Neural cell (in vitro differentiated cells): ENCODE measurements at regions not wholly inside any gene's neighbourhood (a gene's known extent, or its start where the extent isn't known, plus 50 kb on each side); places are given as distances from the start of the nearest gene placed in this dataset.
"Not testable (repeated sequence)": the region's sequence is repeated elsewhere in the genome, so short reads cannot be mapped to it uniquely, and the experiment has no call there.

Experiments
- H2AFZ ChIP-seq: fragments of 200-600, 300-800 bp; sonication (generic), shearing (Covaris generic); 2 replicates; pipeline ENCODE4 v1.6.0; 2014; ENCODE audit warnings: low read depth, mild to moderate bottlenecking, antibody characterized with exemption, low read length, moderate library complexity
- H3F3A ChIP-seq: fragments of 200-600 bp; shearing (Covaris generic); 2 replicates; pipeline ENCODE4 v1.6.1; 2016; ENCODE audit warnings: mild to moderate bottlenecking, moderate library complexity, mixed read lengths, antibody characterized with exemption, low read length; ENCODE audit not compliant: insufficient read depth, poor library complexity, severe bottlenecking
- H3K27ac ChIP-seq: fragments of 200-600, 300-800 bp; sonication (generic), shearing (Covaris generic); 2 replicates; pipeline ENCODE4 v1.5.1; 2014; ENCODE audit warnings: mild to moderate bottlenecking, low read length, moderate library complexity
- H3K27me3 ChIP-seq: fragments of 300-800, 200-600 bp; sonication (generic), shearing (Covaris generic); 2 replicates; pipeline ENCODE4 v1.6.0; 2014; ENCODE audit warnings: mild to moderate bottlenecking, low read depth, low read length, moderate library complexity; ENCODE audit not compliant: insufficient read depth
- H3K36me3 ChIP-seq: fragments of 300-800, 200-600 bp; sonication (generic), shearing (Covaris generic); 2 replicates; pipeline ENCODE4 v1.5.1; 2014; ENCODE audit warnings: mild to moderate bottlenecking, antibody characterized with exemption, low read length, moderate library complexity; ENCODE audit not compliant: insufficient read depth
- H3K4me2 ChIP-seq: fragments of 300-800, 200-600 bp; sonication (generic), shearing (Covaris generic); 2 replicates; pipeline ENCODE4 v1.6.0; 2014; ENCODE audit warnings: mild to moderate bottlenecking, low read length
- H3K4me3 ChIP-seq: fragments of 300-800, 200-600 bp; sonication (generic), shearing (Covaris generic); 2 replicates; pipeline ENCODE4 v1.5.1; 2014; ENCODE audit warnings: mild to moderate bottlenecking, low read length, moderate library complexity
- H3K79me2 ChIP-seq: fragments of 200-600 bp; shearing (Covaris generic); replicated peaks from 2 replicates; pipeline ENCODE4 v1.6.0; 2014; ENCODE audit warnings: mild to moderate bottlenecking, low read length, moderate library complexity; ENCODE audit not compliant: insufficient read depth
- H3K9ac ChIP-seq: fragments of 300-800, 200-600 bp; sonication (generic), shearing (Covaris generic); 2 replicates; pipeline ENCODE4 v1.6.1; 2016; ENCODE audit warnings: mild to moderate bottlenecking, low read length, mixed read lengths
- H3K9me2 ChIP-seq: fragments of 200-600 bp; shearing (Covaris generic); 2 replicates; pipeline ENCODE4 v1.6.1; 2016; ENCODE audit warnings: mild to moderate bottlenecking, low read length, mixed read lengths; ENCODE audit not compliant: insufficient read depth
- H3K9me3 ChIP-seq: fragments of 200-600, 300-800 bp; sonication (generic), shearing (Covaris generic); 2 replicates; pipeline ENCODE4 v1.6.1; 2016; ENCODE audit warnings: mild to moderate bottlenecking, mixed run types, low read length, moderate library complexity, mixed read lengths
- H4K20me1 ChIP-seq: fragments of 200-600 bp; shearing (Covaris generic); 2 replicates; pipeline ENCODE4 v1.6.1; 2016; ENCODE audit warnings: mild to moderate bottlenecking, mixed run types; ENCODE audit not compliant: insufficient read depth
- CTCF ChIP-seq: fragments of 450-650 bp; IDR thresholded peaks from 2 replicates; pipeline ENCODE4 v1.5.1; 2014; ENCODE audit warnings: antibody characterized with exemption, mild to moderate bottlenecking, moderate library complexity; ENCODE audit not compliant: poor library complexity, severe bottlenecking
- EP300 ChIP-seq: fragments of 450-650 bp; conservative IDR thresholded peaks from 2 replicates; pipeline ENCODE4 v1.6.1; 2014; ENCODE audit warnings: antibody characterized with exemption, mild to moderate bottlenecking, moderate library complexity; ENCODE audit not compliant: poor library complexity, severe bottlenecking
- EZH2 ChIP-seq: fragments of 200-600, 300-800 bp; shearing (Covaris generic), sonication (generic); IDR thresholded peaks from 2 replicates; pipeline ENCODE4 v1.6.1; 2014; ENCODE audit warnings: antibody characterized with exemption, low read length, borderline replicate concordance, mild to moderate bottlenecking; ENCODE audit not compliant: insufficient read depth, poor library complexity, severe bottlenecking
- MXI1 ChIP-seq: fragments of 450-650 bp; conservative IDR thresholded peaks from 2 replicates; pipeline ENCODE4 v1.6.1; 2014; ENCODE audit warnings: antibody characterized with exemption, mild to moderate bottlenecking; ENCODE audit not compliant: poor library complexity, severe bottlenecking
- POLR2AphosphoS5 ChIP-seq: IDR thresholded peaks from 2 replicates; pipeline ENCODE4 v1.6.1; 2012
- RAD21 ChIP-seq: fragments of 450-650 bp; conservative IDR thresholded peaks from 2 replicates; pipeline ENCODE4 v1.6.1; 2014; ENCODE audit warnings: antibody characterized with exemption, mild to moderate bottlenecking, moderate library complexity
- REST ChIP-seq: IDR thresholded peaks from 2 replicates; pipeline ENCODE4 v1.6.1; 2012; ENCODE audit warnings: borderline replicate concordance
- SMC3 ChIP-seq: fragments of 450-650 bp; conservative IDR thresholded peaks from 2 replicates; pipeline ENCODE4 v1.6.1; 2014; ENCODE audit warnings: antibody characterized with exemption, mild to moderate bottlenecking, moderate library complexity; ENCODE audit not compliant: poor library complexity
- TAF1 ChIP-seq: IDR thresholded peaks from 2 replicates; pipeline ENCODE4 v1.6.1; 2012; ENCODE audit warnings: low read depth

- Histone ChIP-seq H3K9ac (no peak overlapping the region), H3K9me3 (no peaks in the 10 kb centered on the region), H3K27me3 (no peaks in the 10 kb centered on the region), H3K9me2 (no peaks in the 10 kb centered on the region), H3K27ac (peak overlapping the region; percentile 9), H3K79me2 (no peaks in the 10 kb centered on the region), H3K36me3 (no peaks in the 10 kb centered on the region), H4K20me1 (no peaks in the 10 kb centered on the region), H3K4me3 (no peak overlapping the region), H2AFZ (no peak overlapping the region), H3K4me2 (peak overlapping the region; percentile 22), H3F3A (no peaks in the 10 kb centered on the region)
- TF ChIP-seq RAD21 = no peak
- TF ChIP-seq POLR2AphosphoS5 = peak; percentile 76
These were observed 2025.6 kb upstream of the LRRTM1 start for GRCh38 chr2:82330155-82330554.

GRCh38 chr2:82326180-82326767 is 2021.7 kb upstream of the LRRTM1 start:
- H3K36me3 ChIP-seq, H3K4me2 ChIP-seq: not testable (repeated sequence)

GRCh38 chr2:82320296-82320695 is 2015.7 kb upstream of the LRRTM1 start:
- Histone ChIP-seq H4K20me1 (no peaks in the 10 kb centered on the region), H3K9ac (no peak overlapping the region), H3F3A (no peaks in the 10 kb centered on the region), H3K4me3 (no peak overlapping the region), H3K9me2 (no peaks in the 10 kb centered on the region), H3K4me2 (no peak overlapping the region), H3K27ac (no peak overlapping the region), H3K79me2 (no peaks in the 10 kb centered on the region), H3K36me3 (no peaks in the 10 kb centered on the region), H2AFZ (no peak overlapping the region), H3K9me3 (no peaks in the 10 kb centered on the region), H3K27me3 (no peaks in the 10 kb centered on the region)
- TF ChIP-seq EZH2 (no peak), POLR2AphosphoS5 (no peak), SMC3 (no peak), CTCF (no peak), RAD21 (no peak), MXI1 (no peak), REST (no peak), TAF1 (no peak), EP300 (no peak)

More at GRCh38 chr2:82326180-82326767, 2021.7 kb upstream of the LRRTM1 start:
- not testable (repeated sequence) for H4K20me1 ChIP-seq, H3K27ac ChIP-seq, H3K9me3 ChIP-seq, H3K27me3 ChIP-seq, H3K79me2 ChIP-seq, H3K4me3 ChIP-seq, H3F3A ChIP-seq, H2AFZ ChIP-seq, H3K9me2 ChIP-seq, H3K9ac ChIP-seq
